Fibroblast of mammary gland (primary cell): ENCODE measurements at regions not wholly inside any gene's neighbourhood (a gene's known extent, or its start where the extent isn't known, plus 50 kb on each side); places are given as distances from the start of the nearest gene placed in this dataset.
A peak's percentile ranks its signal among the peaks of the same experiment; 100 is the strongest.
"Not testable (repeated sequence)": the region's sequence is repeated elsewhere in the genome, so short reads cannot be mapped to it uniquely, and the experiment has no call there.

Experiments
- DNase-seq: peaks from one replicate; pipeline ENCODE4 v3.0.0-alpha.2; 2010; ENCODE audit warnings: low read depth
- H3K4me3 ChIP-seq: 2 replicates; pipeline ENCODE4 v1.5.1; 2011; ENCODE audit warnings: low read depth, mild to moderate bottlenecking, low read length, moderate library complexity; ENCODE audit not compliant: control insufficient read depth
- TF ChIP-seq, protein P1 (sequence below): conservative IDR thresholded peaks from 2 replicates; pipeline ENCODE4 v1.5.1; 2011; ENCODE audit warnings: low read depth, low read length, inconsistent platforms; ENCODE audit not compliant: control insufficient read depth, insufficient read depth

DNA sequence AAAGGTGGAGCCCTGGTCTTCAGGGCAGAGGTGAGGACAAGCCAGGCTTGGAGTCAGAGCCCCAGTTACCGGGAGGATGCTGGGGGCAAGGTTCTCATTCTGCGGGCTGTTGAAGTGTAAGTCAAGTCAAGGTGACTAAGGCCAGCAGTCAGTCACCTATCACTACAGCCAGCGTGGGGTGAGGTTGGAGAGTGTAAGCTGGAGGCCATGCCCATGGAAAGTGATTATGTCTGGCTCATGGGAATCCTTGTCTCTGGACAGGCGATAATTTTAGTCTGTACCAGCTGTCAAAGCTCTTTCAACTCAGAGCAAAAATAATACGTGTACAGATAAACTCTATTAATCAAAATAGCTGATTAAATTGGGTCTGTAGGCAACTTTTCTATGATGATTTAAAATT lies 143.1 kb downstream of the NR2F2 start:
- no peak for DNase-seq
- no peak overlapping the region for H3K4me3 ChIP-seq
- TF ChIP-seq, protein P1, sequence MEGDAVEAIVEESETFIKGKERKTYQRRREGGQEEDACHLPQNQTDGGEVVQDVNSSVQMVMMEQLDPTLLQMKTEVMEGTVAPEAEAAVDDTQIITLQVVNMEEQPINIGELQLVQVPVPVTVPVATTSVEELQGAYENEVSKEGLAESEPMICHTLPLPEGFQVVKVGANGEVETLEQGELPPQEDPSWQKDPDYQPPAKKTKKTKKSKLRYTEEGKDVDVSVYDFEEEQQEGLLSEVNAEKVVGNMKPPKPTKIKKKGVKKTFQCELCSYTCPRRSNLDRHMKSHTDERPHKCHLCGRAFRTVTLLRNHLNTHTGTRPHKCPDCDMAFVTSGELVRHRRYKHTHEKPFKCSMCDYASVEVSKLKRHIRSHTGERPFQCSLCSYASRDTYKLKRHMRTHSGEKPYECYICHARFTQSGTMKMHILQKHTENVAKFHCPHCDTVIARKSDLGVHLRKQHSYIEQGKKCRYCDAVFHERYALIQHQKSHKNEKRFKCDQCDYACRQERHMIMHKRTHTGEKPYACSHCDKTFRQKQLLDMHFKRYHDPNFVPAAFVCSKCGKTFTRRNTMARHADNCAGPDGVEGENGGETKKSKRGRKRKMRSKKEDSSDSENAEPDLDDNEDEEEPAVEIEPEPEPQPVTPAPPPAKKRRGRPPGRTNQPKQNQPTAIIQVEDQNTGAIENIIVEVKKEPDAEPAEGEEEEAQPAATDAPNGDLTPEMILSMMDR = no peak

DNA sequence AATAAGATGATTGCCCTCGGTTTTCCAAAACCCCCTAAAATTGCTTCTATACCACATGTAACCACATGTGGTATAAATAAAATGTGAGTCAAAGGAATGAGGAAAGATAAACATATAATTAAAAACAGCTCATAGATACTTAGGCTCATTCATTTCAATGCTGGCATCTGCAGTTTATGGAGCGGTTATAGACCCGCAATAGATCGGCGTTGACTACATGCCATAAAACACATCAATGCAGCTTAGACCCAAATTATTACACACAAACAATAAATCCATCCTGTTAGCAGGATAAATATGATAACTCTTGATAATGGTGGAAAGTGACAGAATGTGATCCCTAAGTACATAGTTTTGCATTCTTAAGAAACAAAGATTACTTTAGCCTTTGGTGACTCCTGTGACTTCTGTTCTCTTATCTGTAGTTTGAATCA lies 143.7 kb downstream of the NR2F2 start:
- peak; percentile 1 for DNase-seq
- TF ChIP-seq, protein P1 = no peak
- H3K4me3 ChIP-seq = no peak overlapping the region

DNA sequence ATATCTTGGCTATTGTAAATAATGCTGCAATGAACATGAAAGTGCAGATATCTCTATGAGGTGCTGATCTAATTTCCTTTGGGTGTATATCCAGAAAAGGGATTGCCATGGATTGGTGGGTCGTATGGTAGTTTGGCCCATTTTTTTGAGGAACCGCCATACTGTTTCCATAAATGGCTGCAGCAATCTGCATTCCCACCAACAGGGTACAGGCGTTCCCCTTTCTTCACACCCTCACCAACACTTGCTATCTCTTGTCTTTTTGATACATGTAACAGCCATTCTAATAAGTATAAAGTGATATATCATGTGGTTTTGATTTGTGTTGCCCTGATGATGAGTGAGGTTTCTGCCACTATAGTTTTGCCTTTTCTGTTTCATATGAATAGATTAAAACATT lies 146.7 kb downstream of the NR2F2 start:
- no peak for DNase-seq
- no peak overlapping the region for H3K4me3 ChIP-seq
- TF ChIP-seq, protein P1 = no peak

DNA sequence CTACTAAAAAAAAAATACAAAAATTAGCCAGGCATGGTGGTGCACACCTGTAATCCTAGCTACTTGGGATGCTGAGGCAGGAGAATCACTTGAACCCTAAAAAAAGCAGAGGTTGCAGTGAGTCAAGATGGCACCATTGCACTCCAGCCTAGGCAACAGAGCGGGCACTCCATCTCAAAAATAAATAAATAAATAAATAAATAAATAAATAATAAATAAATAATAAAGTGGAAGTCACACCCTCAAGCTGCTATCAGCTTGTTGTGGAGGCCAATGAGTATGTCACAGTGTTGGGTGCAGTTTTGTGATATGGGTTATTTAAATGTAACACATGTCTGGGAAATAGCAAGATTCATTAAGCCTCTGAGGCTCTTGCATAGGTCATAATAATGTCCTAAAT lies 153.9 kb downstream of the NR2F2 start:
- not testable (repeated sequence) for DNase-seq, H3K4me3 ChIP-seq

DNA sequence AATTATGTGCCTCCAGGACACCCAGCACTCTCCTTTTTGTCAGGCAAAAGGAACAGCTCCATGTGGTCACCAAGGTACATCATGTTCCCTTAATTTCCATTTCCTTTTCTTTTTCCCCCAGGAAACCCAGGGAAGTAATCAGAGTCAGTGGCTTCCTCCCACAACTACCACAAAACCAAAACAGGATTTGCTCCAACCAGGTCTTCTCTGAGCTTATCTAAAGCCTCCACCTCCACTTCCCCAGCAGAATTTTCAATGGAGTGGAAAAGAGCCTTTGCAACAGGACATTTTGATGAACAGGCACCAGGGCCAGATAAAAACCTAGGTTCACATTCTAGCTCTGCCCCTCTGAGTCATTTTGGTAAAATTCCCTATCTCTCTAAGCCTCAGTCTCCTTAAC lies 154.3 kb downstream of the NR2F2 start:
- TF ChIP-seq, protein P1 = no peak
- no peak overlapping the region for H3K4me3 ChIP-seq
- no peak for DNase-seq

DNA sequence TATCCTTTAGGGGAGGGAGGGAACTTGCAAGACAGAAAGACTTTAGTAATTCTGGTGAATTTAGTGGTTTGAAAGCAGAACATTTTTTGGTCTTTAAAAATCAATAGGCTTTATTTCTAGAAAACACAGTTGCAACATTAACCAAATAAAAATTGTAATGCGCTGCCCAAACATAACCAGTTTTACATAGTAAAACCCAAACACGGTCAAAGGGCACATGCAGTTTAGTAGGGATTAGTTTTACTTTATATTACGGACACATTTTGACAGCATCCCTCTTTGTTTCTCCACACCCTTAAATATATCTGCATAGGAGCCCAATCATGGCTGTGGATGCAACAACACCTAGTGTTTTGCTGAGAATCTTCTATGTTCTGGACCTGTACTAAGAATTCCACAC lies 156.7 kb downstream of the NR2F2 start:
- no peak for DNase-seq
- H3K4me3 ChIP-seq = no peak overlapping the region
- TF ChIP-seq, protein P1 = no peak

DNA sequence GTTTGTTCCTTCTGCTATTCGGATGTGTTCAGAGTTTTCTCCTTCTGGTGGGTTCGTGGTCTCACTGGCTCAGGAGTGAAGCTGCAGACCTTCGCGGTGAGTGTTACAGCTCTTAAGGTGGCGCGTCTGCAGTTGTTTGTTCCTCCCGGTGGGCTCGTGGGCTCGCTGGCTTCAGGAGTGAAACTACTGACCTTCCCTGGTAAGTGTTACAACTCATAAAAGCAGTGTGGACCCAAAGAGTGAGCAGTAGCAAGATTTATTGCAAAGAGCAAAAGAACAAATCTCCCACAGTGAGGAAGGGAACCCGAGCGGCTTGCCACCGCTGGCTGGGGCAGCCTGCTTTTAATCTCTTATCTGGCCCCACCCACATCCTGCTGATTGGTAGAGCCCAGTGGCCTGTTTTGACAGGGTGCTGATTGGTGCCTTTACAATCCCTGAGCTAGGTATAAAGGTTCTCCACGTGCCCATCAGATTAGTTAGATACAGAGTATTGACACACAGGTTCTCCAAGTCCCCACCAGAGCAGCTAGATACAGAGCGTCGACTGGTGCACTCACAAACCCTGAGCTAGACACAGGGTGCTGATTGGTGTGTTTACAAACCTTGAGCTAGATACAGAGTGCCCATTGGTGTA lies 160.7 kb downstream of the NR2F2 start:
- not testable (repeated sequence) for DNase-seq, H3K4me3 ChIP-seq

DNA sequence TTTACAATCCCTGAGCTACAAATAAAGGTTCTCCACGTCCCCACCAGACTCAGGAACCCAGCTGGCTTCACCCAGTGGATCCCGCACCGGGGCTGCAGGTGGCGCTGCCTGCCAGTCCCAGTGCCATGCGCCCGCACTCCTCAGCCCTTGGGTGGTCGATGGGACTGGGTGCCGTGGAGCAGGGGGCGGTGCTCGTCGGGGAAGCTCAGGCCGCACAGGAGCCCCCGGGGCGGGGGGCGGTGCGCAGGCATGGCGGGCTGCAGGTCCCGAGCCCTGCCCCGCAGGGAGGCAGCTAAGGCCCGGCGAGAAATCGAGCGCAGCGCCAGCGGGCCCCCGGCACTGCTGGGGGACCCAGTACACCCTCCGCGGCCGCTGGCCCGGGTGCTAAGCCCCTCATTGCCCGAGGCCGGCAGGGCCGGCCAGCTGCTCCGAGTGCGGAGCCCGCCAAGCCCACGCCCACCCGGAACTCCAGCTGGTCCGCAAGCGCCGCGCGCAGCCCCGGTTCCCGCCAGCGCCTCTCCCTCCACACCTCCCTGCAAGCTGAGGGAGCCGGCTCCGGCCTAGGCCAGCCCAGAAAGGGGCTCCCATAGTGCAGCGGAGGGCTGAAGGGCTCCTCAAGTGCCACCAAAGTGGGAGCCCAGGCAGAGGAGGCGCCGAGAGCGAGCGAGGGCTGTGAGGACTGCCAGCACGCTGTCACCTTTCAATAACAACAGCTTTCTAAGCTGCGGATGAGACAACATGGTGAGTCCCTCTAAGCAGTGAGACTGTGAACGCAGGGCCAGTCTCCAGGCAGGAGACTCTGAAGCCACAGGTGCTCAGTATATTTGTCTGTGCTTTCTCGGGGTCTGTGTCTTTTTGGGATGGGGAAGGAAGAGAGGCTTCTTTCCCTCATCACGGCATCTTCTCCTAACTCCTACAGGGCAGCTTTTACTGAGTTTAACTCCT lies 161.5 kb downstream of the NR2F2 start:
- DNase-seq, H3K4me3 ChIP-seq: not testable (repeated sequence)
